SU-DHL-6 (cell line): ENCODE measurements at regions not wholly inside any gene's neighbourhood (a gene's known extent, or its start where the extent isn't known, plus 50 kb on each side); places are given as distances from the start of the nearest gene placed in this dataset.

Experiments used
- CTCF ChIP-seq: fragments of 200-600 bp; sonication (generic); IDR thresholded peaks from one replicate; pipeline ENCODE4 v1.5.1; 2017; ENCODE audit warnings: antibody characterized with exemption, mild to moderate bottlenecking, low read length, moderate library complexity; ENCODE audit not compliant: insufficient read depth, poor library complexity, severe bottlenecking
- EZH2phosphoT487 ChIP-seq: fragments of 200-600 bp; sonication (generic), shearing (Covaris generic); conservative IDR thresholded peaks from 2 replicates; pipeline ENCODE4 v1.6.1; 2018; ENCODE audit warnings: mild to moderate bottlenecking, antibody characterized with exemption, low read length, moderate library complexity, mixed read lengths

- TF ChIP-seq CTCF (no peak), EZH2phosphoT487 (no peak)
These were observed 75.5 kb upstream of the TGM3 start for GRCh38 chr20:2220298-2220697.
